ENCODE measurements at regions not wholly inside any gene's neighbourhood (a gene's known extent, or its start where the extent isn't known, plus 50 kb on each side); places are given as distances from the start of the nearest gene placed in this dataset.
A peak's percentile ranks its signal among the peaks of the same experiment; 100 is the strongest.

DNA sequence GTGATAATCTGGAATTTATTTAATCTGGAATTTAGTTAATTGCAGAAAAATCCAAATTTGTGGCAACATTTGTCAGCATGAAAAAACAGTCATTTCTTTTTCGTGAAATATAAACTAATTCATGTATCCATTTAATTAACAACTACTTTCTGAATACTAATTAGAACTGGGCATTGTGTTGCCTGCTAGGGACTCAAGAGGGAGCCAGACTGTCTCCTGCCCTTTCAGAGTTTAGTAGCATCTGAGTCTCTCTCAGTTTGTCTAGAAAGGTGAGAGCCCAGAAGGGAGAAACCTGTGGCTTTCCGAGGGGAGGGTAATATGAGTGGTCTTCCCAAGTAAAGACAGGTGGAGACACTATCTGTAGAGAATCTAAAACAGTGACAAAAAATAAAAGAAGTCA is 210.9 kb upstream of the HDDC2 start:
- ATAC-seq (ENCODE audit: low read depth) (no peak), DNase-seq (no peak)
- Histone ChIP-seq H3K9me1 (ENCODE audit: insufficient read depth, low read length) (no peaks in the 10 kb centered on the region), H2BK15ac (ENCODE audit: low read depth, low read length) (no peak overlapping the region), H3K56ac (ENCODE audit: extremely low read depth, insufficient read depth, low read length) (no peak overlapping the region), H3K36me3 (ENCODE audit: control insufficient read depth, insufficient read depth, low read length) (no peaks in the 10 kb centered on the region), H4K8ac (ENCODE audit: low read depth in 2 of 2, low read length in 2 of 2) (no peak overlapping the region), H2AK9ac (replicated peaks; ENCODE audit: low read depth, low read length, poor library complexity) (no peak overlapping the region), H3K9ac (ENCODE audit: low read depth, low read length) (no peak overlapping the region), H3K4me2 (ENCODE audit: low read depth, low read length) (no peak overlapping the region), H3K14ac (replicated peaks; ENCODE audit: low read depth, low read length) (no peak overlapping the region), H4K91ac (ENCODE audit: insufficient read depth, low read depth, low read length) (no peak overlapping the region), H3K23ac (ENCODE audit: low read depth, low read length) (no peak overlapping the region), H3K27me3 (ENCODE audit: control insufficient read depth, insufficient read depth, low read length) (no peaks in the 10 kb centered on the region), H3K4me3 (ENCODE audit: insufficient read depth, low read depth, low read length) (no peak overlapping the region), H2BK20ac (ENCODE audit: low read depth, low read length) (no peak overlapping the region), H2BK120ac (ENCODE audit: low read depth, low read length) (no peak overlapping the region), H4K20me1 (ENCODE audit: insufficient read depth, low read length) (no peaks in the 10 kb centered on the region), H3K27ac (ENCODE audit: insufficient read depth, low read length) (no peak overlapping the region), H3K4me1 (ENCODE audit: control insufficient read depth, insufficient read depth, low read length) (no peaks in the 10 kb centered on the region), H4K5ac (ENCODE audit: low read depth, low read length) (no peak overlapping the region), H3K9me3 (ENCODE audit: control insufficient read depth, insufficient read depth, low read length) (no peaks in the 10 kb centered on the region), H2AK5ac (ENCODE audit: low read depth, low read length) (no peak overlapping the region), H2AFZ (replicated peaks; ENCODE audit: low read length, poor library complexity) (no peak overlapping the region), H2BK5ac (ENCODE audit: low read depth, low read length, poor library complexity, severe bottlenecking) (no peak overlapping the region), H3K18ac (ENCODE audit: low read depth, low read length) (no peak overlapping the region), H3K79me1 (ENCODE audit: low read depth in 1 of 2, low read length in 2 of 2) (no peaks in the 10 kb centered on the region), H3K4ac (ENCODE audit: low read depth, low read length) (no peak overlapping the region)
- POLR2A ChIA-PET (ENCODE audit: unreplicated experiment), result no interaction called here
- no CpG with 5 or more reads among the region's 2 CpGs for WGBS, 2 experiments (ENCODE audit: extremely low coverage in 2 of 2, insufficient read length in 1 of 2)
- in situ Hi-C loops (cut with MboI; ENCODE audit: low sequenced_read_pairs), result no loop called here
- intact Hi-C loops (cut with micrococcal nuclease), result no loop called here
- TF ChIP-seq CTCF (conservative IDR thresholded peaks at IDR 0.05; ENCODE audit: low read depth, low read length), result 0 out of 2 replicates have a peak, but pooled peaks have one; percentile 14
- TF ChIP-seq MXI1 (IDR thresholded peaks at IDR 0.05; ENCODE audit: borderline replicate concordance, low read depth, low read length), result no peak
- TF ChIP-seq RAD21 (IDR thresholded peaks at IDR 0.05; ENCODE audit: low read length), result no peak
- TF ChIP-seq, protein P1, sequence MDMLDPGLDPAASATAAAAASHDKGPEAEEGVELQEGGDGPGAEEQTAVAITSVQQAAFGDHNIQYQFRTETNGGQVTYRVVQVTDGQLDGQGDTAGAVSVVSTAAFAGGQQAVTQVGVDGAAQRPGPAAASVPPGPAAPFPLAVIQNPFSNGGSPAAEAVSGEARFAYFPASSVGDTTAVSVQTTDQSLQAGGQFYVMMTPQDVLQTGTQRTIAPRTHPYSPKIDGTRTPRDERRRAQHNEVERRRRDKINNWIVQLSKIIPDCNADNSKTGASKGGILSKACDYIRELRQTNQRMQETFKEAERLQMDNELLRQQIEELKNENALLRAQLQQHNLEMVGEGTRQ (IDR thresholded peaks at IDR 0.05; ENCODE audit: low read depth, low read length), result no peak
- no peak for TF ChIP-seq MAFK (IDR thresholded peaks at IDR 0.05; ENCODE audit: low read depth, low read length)
- TF ChIP-seq RFX5 (IDR thresholded peaks at IDR 0.05; ENCODE audit: low read depth, low read length), result no peak
- BruUV-seq (replicated peaks), result no TSS peak
- dilution Hi-C loops (cut with HindIII; ENCODE audit: low sequenced_read_pairs, unreplicated experiment), result no loop called here
- CTCF ChIA-PET, result interaction anchor here (0.5 kb wide), 1 partner anchor 1063 kb away, joined by 3 read pairs; no protein-coding TSS in a partner anchor
